ENCODE measurements at regions not wholly inside any gene's neighbourhood (a gene's known extent, or its start where the extent isn't known, plus 50 kb on each side); places are given as distances from the start of the nearest gene placed in this dataset.
"Not testable (repeated sequence)": the region's sequence is repeated elsewhere in the genome, so short reads cannot be mapped to it uniquely, and the experiment has no call there.

DNA sequence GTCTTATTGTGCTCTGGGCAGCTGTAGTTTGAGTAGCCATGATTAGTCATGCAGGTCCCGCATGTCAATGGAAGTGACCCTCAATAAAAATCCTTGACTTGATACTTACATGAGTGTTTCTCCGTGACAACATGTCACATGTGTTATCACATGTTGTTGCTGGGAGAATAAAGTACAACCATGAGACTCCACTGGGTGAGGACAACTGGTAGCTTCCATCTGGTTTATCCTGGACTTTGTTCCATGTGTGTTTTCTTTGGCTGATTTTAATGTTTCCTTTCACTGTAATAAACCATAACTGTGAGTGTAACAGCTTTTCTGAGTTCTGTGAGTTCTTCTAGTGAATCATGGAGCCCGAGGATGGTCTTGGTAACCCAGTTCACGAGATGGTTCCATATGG is 63.1 kb upstream of the NDN start:
- no peak overlapping the region for H3K4me3 ChIP-seq (ENCODE audit: low read depth, low read length)

DNA sequence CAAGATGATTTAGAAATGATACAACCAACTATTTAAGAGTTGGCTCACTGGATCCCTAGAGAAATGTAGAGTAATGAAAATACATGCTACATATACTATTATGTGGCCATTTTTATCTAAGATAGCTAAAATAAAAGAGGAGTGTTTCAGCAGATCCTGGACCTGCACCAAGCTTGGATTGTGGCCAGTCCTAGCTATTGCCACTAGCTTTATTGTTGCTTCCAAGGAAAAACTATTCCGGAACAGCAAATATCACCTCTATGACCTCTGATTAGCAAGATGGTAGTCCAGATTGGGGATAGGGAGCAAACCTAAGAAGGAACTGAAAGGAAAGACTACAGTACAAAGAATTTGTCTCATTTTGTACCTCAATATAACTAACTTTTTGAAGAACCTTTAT is 63.7 kb upstream of the NDN start:
- H3K4me3 ChIP-seq (ENCODE audit: low read depth, low read length): no peak overlapping the region

DNA sequence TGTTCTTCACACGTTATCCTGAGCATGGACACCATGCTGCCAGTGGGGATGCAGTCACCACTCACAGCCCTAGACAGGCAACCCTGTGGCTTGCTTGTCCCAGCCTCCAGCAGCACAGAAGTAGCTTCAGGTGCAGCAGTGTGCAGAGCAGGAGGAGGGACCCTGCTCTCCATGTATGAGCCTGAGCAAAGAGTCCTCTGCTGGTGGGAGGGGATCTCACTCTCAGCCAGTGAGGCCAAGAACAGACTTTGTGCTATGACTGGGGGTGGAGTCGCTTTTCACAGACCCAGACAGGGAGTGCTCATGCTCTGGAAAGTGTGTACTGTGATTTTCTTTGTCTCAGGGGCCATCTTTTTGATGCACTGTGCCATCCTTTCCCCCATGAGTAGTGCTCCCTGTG is 66.1 kb upstream of the NDN start:
- H3K4me3 ChIP-seq (ENCODE audit: low read depth, low read length): no peak overlapping the region

DNA sequence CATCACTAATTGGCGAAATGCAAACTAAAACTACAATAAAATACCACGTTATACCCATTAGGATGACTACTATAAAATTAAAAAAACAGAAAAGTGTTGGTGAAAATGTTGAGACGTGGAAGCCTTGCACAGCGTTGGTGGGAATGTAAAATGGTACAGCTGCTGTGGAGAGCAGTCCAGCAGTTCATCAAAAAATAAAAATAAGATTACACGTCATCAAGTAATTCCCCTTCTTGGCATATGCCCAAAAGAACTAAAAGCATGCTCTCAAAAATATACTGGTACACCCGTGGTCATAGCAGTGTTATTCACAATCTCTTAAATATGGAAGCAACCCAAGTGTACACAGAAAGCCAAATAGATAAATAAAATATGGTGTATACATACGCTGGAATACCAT is 71.8 kb upstream of the NDN start:
- no peak overlapping the region for H3K4me3 ChIP-seq (ENCODE audit: low read depth, low read length)

DNA sequence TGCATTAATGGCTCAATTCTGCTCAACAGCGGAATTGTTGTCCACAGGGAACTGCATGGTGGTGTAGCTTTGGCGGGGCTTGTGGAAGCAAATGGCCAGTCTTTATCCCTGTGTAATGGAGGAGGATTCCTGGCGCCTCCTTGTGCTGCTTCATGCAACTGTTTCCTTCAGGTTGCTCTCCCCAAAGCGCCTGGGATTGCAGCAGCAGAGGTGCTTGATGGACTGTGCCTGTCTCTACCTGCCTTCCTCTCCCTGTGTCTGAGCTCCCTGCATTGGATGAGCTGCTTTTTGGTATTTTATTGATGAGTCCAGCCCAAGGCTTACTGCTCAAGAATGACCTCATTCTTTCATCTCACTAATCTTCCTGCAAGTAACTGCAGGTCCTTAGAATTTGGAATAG is 72.9 kb upstream of the NDN start:
- H3K4me3 ChIP-seq (ENCODE audit: low read depth, low read length): no peak overlapping the region

DNA sequence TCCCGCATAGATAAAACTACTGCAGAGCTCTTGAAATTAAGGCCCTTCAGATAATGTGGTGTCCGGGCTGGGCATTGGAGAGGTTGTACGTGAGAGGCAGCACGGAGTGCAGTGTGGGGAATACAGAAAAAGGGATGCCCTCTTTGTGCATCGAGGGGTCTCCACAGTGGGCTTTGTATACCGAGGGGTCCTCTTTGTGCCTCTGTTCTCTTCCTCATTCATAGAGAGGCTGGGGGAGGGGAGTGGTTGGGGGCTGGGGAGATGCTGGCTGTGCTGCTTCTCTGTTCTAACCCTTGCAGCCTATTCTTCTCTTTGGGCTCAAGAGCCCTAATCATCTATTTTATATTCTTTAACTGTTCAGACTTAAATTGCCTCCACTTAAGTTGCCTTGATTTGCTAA is 74.3 kb upstream of the NDN start:
- H3K4me3 ChIP-seq (ENCODE audit: low read depth, low read length): no peak overlapping the region

DNA sequence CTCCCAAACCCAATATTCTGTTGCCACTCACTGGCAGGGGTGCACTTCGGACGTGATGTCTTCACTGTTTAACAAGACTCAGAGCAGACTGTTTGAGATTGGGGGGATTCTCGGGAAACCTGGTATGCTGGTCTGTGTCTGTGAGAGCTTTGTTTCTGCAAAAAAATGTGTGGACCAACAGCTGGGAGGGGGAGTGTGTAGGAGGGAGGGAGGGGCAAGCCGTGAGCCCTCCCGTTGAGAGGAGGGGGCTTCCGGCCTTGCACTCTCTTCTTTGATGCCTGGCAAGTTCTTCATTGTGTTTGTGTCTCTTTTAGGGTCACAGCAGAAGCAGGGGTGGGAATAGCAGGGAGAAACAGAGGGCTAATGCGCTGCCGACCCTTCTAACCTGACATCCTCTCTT is 74.9 kb upstream of the NDN start:
- no peak overlapping the region for H3K4me3 ChIP-seq (ENCODE audit: low read depth, low read length)

DNA sequence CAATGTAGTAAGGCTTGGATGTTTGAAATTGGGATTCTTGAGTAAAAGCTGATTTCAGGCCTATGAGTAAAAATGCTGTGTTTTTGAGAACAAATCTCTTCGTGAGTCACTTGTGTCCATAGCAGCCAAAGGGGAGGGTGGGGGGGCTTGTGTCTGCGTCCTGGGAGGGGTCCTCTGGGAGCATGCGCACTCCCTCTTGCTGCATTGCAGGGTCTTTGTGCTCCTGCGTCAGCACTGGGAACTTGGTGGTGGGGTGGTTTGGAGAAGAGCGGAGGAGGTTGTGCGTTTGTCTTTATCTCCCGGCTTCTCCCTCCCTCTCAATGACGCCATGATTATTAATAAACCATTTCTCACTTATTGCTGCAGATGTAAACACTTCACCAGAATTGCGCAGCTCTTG is 75.9 kb upstream of the NDN start:
- H3K4me3 ChIP-seq (ENCODE audit: low read depth, low read length): no peak overlapping the region

DNA sequence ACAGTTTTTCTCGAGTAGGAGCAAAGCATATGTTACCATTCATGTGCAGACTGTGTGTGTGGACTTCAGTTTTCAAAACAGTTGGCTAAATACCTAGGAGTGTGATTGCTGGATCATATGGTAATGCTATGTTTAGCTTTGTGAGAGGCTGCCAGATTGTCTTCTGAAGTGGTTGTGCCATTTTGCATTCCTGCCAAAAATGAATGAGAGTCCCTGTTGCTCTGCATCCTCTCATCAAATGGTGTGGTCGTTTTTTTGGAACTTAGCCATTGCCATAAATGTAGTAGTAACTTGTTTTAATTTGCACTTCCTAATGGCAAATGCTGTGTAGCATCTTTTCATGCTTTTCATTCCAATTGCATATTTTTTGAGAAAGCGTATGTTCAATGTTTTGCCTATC is 77.2 kb upstream of the NDN start:
- H3K4me3 ChIP-seq (ENCODE audit: low read depth, low read length): no peak overlapping the region

DNA sequence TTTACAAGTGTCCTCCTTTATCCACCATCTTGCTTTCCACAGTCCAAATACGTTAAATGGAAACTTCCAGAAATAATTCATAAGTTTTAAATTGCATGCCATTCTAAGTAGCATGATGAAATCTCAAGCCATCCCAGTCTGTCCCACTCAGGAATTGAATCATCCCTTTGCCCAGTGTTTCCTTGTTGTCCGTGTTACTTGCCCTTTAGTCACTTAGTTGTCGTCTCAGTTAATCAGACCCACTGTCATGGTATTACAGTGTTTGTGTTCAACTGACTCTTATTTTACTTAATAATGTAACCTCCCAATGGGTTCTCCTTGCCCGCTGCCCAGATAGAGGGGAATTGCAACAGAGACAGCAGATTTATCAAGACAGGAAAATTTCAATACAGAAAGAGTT is 77.6 kb upstream of the NDN start:
- H3K4me3 ChIP-seq (ENCODE audit: low read depth, low read length): no peak overlapping the region

DNA sequence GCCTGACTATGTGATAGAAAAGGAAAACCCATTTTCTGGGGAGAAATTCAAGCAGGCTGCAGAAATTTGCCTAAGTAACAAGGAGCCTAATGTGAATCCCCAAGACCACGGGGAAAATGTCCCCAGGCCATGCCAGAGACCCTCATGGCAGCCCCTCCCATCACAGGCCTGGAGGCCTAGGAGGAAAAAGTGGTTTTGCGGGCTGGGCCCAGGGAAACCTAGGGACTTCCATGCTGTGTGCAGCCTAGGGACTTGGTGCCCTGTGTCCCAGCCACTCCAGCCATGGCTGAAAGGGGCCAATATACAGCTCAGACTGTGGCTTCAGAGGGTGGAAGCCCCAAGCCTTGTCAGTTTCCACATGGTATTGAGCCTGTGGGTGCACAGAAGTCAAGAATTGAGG is 79.7 kb upstream of the NDN start:
- H3K4me3 ChIP-seq (ENCODE audit: low read depth, low read length): not testable (repeated sequence)

DNA sequence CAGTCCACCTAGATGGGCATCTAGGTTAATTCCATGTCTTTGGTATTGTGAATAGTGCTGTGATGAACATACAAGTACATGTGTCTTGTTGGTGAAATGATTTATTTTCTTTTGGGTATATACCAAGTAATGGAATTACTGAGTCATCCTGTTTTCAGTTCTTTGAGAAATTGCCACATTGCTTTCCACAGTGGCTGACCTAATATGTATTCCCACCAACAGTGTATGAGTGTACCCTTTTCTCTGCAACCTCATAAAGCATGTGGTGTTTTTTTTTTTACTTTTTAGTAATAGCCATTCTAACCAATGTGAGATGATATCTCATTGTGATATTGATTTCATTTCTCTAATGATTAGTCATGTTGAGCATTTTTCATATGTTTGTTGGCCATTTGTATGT is 86.0 kb upstream of the NDN start:
- no peak overlapping the region for H3K4me3 ChIP-seq (ENCODE audit: low read depth, low read length)

DNA sequence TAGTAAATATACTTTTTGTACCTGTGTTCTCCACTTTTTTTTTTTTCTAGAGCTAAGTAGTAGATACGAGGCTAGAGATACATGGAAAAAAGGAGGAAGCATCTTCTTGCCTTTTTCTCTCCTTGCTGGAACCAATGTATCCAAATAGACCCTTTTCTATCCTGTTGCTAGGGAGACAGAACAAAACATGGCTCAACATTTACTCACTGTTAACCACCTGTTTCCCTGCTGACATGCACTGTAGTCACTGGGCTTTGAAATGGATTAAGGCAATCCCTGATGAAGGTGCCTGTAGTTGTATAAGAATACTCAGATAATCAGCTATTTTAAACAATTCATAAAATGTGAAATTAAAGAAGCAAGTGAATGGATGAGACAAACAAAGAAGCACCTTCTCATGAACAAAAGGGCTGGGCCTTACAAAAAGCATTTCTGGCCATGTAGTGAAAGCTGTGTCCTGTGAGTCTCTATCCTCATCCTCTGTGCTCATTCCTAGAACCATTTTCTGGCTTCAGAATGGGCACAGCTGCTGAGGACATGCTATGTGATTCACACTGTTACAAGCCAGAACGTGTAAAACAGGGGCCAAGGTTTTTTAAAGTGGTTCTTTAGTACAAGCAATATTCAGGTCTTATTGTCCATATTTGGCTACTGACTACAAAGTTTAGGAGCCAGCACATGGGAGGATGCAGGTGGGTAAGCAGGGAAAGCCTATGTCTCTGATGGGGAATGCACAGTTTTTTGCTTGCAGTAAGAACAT is 100.4 kb upstream of the NDN start:
- no peak overlapping the region for H3K4me3 ChIP-seq (ENCODE audit: low read depth, low read length)

DNA sequence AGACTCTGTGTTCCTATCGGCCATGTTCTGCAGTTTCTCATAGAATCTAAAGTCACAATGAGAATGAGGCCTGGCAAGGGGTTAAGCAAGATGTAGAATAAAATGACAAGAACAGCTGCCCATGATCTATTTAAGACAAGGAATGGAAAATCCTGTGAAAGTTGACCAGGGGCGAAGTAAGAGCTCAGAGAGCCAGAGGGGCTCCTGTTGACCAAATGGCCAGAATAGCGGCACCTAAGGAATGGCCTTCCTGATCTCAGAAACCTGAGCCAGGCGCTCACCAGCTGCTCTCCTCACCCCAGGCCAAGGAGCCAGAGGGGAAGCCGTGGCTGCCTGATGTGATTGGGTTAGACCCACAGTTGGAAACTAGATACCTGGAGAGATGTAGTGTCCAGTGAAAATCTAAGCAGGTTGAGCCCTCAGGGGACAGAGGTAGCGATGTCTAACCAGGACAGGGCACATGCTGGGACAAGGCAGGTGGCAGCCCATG is 106.1 kb upstream of the NDN start:
- H3K4me3 ChIP-seq (ENCODE audit: low read depth, low read length): no peak overlapping the region

DNA sequence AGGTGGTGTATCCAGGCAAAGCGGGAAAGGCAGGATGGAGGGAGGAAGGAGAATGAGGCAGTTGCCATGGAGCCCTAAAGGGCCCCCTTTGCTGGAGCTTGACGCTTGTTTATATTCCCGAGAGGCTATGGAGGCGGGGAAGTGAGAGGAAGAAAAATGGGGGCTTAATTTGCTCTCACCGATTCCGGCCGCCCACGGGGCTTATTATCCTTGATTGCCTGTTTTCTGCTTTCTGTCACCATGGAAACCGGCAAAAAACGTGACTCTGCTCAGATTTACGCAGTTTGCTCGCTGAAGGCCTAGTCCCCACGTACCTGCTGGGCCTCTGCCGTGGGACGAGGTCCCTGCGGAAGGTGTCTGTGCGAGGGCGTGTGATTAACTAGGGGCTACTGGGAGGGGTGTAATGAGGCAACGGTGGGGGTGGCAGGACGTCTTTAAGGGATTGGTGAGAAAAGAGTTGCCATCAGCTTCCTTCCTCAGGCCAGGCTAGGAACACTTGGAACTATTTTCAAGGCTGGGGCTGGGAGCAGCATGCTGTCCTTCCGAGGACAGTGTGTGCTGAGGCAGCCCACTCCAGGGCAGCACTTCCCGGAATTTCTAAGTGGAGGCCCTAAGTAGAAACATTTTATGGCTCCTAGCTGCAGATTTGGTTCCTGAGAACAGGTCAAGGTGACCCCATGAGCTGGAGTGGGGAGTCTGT is 110.8 kb upstream of the NDN start:
- no peak overlapping the region for H3K4me3 ChIP-seq (ENCODE audit: low read depth, low read length)

DNA sequence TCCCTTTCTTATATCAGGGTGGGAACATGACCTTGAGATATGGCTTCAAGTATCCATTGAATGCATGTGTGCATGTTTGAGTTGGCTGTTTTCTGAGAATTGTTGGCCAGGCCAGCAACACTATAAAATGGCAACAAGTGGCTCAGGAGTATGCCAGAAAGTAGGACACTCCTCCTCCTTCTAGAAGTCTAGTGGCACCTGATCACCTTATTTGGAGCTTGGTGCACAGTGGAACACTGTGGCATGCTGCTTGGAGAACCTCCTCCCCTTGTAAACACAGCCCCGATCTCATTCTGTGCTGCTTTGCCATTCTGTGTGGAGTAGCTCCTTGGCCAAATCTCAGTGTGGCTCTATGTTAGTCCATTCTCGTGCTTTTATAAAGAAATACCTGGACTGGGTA is 114.8 kb upstream of the NDN start:
- H3K4me3 ChIP-seq (ENCODE audit: low read depth, low read length): no peak overlapping the region

DNA sequence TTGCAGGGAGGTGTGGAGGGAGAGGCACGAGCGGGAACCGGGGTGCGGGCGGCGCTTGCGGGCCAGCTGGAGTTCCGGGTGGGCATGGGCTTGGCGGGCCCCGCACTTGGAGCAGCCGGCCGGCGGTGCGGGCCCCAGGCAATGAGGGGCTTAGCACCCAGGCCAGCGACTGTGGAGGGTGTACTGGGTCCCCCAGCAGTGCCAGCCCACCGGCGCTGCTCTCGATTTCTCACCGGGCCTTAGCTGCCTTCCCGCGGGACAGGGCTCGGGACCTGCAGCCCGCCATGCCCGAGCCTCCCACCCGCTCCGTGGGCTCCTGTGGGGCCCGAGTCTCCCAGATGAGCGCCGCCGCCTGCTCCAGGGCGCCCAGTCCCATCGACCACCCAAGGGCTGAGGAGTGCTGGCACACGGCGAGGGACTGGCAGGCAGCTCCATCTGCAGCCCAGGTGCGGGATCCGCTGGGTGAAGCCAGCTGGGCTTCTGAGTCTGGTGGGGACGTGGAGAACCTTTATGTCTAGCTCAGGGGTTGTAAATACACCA is 115.9 kb upstream of the NDN start:
- not testable (repeated sequence) for H3K4me3 ChIP-seq (ENCODE audit: low read depth, low read length)

DNA sequence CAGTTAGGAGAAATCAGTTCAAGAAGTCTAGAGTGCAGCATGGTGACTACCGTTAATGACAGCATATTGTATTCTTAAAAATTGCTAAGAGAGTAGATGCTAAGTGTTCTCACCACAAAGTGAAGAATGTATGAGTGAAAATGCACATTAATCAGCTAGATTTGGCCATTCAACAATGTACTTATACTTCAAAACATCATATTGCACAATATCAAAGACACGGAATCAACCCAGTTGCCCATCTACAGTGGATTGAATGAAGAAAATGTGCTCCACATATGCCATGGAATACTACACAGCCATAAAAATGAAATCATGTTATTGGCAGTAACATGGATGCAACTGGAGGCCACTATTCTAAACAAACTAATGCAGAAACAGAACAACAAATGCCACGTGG is 119.9 kb upstream of the NDN start:
- no peak overlapping the region for H3K4me3 ChIP-seq (ENCODE audit: low read depth, low read length)

DNA sequence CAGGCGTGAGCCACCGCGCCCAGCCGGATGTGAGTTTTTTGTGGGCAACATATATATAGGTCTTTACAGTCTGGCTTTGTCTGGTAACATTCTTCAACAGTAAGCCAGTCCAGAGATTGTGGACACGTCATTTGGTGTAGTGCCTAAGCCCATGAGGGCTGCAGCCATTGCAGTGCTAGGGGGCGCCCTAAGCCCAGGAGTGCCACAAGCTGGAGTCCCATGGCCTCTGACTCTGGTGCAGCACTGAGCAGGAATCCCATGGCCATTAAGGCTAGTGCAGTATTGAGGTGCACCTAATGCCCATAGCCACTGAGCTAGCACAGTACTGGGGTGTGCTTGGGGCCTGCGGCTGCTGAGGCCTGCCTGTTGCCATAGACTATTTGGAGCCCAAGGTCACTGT is 136.4 kb upstream of the NDN start:
- no peak overlapping the region for H3K4me3 ChIP-seq (ENCODE audit: low read depth, low read length)

DNA sequence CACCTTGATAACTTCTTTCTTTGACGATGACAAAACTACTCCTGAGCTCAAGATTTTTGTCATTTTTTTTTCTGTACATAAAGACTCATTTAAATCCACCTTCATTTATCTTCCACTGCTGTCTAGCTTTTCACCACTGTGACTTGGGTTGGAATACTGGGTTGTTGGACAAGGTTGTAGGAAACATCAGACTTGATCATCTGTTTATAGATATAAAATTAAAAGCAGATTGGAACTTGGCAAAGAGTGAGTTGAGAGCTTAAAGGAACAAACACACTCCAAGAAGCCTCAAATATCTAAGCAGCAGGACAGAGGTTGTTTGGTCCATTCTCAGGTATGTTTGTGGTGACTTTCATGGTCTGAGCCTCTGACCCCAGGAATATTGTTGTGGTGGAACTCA is 141.7 kb upstream of the NDN start:
- H3K4me3 ChIP-seq (ENCODE audit: low read depth, low read length): no peak overlapping the region

DNA sequence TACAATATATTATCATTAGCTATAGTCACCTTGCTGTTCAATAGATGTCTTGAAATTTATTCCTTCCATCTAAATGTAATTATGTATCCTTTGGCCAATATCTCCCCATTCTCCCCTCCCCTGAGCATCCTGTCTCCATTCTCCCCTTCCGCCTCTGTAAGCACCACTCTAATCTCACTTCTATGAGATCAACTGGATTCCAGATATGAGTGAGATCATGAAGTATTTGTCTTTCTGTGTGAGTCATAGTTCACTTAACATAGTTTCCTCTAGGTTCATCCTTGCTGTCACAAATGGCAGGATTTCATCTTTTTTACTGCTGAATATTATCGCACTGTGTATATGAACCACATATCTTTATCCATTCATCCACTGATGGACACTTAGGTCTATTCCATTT is 148.8 kb upstream of the NDN start:
- H3K4me3 ChIP-seq (ENCODE audit: low read depth, low read length): no peak overlapping the region

DNA sequence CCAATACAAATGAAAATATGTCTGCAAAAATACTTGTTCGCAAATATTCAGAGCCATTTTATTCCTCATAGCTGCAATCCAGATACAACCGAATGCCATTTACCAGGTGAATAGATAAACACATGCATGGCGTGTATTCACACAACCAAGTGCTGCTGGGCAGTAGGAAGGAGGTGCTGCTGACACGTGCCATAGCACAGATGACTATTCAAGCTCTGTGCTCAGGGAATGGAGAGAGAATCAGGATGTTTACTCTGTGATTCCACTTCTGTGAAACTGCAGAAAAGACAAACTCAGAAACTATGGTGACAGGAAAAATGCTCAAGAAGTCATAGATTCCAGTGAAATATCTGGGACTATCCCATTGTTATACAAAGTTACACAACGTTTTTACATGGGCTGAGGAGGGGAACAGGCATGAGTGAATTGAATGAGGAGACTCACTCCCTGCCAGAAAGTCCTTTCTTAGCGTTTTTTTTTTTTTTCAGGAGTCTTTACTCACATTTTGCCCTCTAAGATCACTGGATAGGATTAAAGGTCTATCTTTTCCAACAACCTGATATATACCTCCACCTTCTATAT is 152.9 kb upstream of the NDN start:
- no peak overlapping the region for H3K4me3 ChIP-seq (ENCODE audit: low read depth, low read length)

Measured in iPS-11a (cell line).